AG09309 (cell line): ENCODE measurements at regions not wholly inside any gene's neighbourhood (a gene's known extent, or its start where the extent isn't known, plus 50 kb on each side); places are given as distances from the start of the nearest gene placed in this dataset.

Source experiments
- DNase-seq: peaks from one replicate; pipeline ENCODE4 v3.0.0-alpha.2; 2010; ENCODE audit warnings: low read depth
- H3K4me3 ChIP-seq: 2 replicates; pipeline ENCODE4 v1.5.1; 2011; ENCODE audit warnings: mild to moderate bottlenecking, low read depth, low read length, moderate library complexity; ENCODE audit not compliant: control insufficient read depth
- TF ChIP-seq, protein P1 (sequence below): IDR thresholded peaks from 2 replicates; pipeline ENCODE4 v1.5.1; 2011; ENCODE audit warnings: mild to moderate bottlenecking, low read depth, low read length, inconsistent platforms; ENCODE audit not compliant: insufficient read depth, control insufficient read depth; ENCODE audit errors: missing control alignments

DNA sequence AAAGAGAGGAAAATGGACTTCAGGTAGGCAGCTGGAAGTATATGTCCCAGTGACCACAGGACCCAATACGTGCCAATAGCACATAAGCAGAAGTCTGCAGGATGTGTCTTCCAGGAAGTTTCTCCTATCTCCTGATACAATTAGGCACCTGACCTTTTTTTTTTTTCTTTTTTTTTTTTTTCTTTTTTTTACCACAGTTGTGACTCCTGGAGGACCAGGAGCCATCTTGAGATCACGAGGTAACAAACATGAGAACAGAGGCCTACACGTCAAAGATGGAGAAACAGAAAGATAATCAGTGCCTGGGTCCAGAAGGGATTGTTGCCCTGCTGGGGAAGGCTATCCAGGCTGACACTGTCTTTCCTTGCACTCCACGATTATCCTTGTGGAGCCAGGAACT, 312.4 kb upstream of the NEBL start:
- TF ChIP-seq, protein P1, sequence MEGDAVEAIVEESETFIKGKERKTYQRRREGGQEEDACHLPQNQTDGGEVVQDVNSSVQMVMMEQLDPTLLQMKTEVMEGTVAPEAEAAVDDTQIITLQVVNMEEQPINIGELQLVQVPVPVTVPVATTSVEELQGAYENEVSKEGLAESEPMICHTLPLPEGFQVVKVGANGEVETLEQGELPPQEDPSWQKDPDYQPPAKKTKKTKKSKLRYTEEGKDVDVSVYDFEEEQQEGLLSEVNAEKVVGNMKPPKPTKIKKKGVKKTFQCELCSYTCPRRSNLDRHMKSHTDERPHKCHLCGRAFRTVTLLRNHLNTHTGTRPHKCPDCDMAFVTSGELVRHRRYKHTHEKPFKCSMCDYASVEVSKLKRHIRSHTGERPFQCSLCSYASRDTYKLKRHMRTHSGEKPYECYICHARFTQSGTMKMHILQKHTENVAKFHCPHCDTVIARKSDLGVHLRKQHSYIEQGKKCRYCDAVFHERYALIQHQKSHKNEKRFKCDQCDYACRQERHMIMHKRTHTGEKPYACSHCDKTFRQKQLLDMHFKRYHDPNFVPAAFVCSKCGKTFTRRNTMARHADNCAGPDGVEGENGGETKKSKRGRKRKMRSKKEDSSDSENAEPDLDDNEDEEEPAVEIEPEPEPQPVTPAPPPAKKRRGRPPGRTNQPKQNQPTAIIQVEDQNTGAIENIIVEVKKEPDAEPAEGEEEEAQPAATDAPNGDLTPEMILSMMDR: no peak
- DNase-seq: no peak
- no peak overlapping the region for H3K4me3 ChIP-seq

DNA sequence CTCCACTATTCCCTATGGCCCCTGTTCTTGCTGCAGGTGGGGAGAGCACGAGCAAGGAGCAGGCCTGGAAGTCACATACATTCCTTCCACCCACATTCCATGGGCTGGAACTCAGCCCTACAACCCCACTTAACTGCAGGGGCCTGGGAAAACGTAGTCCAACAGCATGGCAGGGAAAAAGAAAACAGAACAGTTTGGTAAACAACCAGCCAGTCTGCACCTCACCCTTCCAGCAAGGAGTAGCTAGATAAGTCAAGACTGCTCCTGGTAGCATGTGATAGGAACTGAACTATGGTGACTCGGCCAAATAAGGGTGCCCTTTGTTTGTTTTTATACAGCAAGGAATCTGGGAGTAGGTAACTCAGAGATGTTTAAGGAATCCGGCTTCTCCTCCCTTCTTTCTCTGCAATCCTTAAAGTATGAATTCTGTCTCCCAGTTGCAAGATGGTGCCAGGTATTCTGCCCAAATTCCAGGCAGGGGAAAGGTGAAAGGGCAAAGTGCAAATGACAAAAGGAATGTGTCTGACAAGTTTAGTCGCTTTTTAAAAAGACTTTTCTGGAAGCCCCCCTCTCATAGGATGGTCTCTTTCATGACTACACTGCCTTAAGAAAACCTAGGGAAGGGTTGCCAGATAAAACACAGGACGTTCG, 311.7 kb upstream of the NEBL start:
- no peak for DNase-seq
- H3K4me3 ChIP-seq: no peak overlapping the region
- TF ChIP-seq, protein P1: no peak

DNA sequence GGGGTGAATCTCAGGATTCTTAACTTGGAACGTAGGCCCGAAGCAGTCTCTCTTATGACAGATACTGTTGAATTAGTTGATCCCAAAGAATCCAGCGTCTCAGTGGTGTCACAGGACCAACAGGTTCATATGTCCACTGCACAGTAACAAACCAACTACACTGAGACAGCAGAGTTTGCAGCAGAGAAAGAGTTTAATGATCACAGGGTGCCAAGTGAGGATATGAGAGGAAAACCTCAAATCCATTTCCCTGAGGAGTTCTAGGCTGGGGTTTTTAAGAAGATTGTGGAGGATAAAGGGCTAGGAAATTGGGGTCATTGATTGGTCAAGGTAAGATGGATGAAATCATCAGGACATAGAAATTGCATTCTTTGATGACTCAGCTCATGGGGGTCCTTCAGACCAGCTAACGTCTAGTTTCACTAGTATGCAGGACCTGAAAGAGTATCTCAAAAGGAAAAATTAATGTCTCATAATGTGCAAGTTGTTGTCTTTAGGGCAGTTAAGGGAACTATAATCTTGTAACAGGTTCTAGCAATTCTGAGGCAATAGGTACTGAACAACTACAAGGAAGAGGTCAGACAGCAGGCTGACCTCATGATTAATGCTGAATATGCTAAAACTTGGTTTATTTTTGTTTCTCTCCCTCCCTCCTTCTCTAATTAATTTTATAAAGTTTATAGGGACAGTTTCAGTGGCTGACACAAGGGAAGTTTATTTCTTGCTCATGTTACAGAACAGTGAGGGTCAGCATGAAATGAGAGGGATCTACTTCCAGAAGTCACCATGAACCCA, 310.9 kb upstream of the NEBL start:
- TF ChIP-seq, protein P1: no peak
- no peak overlapping the region for H3K4me3 ChIP-seq
- DNase-seq: no peak

DNA sequence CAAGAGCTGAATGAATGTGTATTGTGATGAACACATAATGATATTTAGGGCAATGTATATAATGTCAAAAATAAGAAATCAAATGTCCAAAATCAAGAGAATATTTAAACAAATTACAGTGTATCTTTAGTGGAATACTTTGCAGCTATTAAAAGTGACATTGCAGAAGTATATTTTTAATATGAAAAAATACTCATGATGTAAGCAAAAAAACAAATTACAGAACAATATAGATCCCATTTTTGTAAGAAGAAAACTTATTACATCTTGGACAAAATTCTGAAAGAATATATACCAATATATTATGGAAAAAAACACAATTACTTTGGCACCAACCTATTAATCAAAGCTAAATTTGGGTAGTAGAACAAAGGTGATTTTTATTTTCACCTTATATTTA, 308.2 kb upstream of the NEBL start:
- H3K4me3 ChIP-seq: no peak overlapping the region
- TF ChIP-seq, protein P1: no peak
- no peak for DNase-seq

DNA sequence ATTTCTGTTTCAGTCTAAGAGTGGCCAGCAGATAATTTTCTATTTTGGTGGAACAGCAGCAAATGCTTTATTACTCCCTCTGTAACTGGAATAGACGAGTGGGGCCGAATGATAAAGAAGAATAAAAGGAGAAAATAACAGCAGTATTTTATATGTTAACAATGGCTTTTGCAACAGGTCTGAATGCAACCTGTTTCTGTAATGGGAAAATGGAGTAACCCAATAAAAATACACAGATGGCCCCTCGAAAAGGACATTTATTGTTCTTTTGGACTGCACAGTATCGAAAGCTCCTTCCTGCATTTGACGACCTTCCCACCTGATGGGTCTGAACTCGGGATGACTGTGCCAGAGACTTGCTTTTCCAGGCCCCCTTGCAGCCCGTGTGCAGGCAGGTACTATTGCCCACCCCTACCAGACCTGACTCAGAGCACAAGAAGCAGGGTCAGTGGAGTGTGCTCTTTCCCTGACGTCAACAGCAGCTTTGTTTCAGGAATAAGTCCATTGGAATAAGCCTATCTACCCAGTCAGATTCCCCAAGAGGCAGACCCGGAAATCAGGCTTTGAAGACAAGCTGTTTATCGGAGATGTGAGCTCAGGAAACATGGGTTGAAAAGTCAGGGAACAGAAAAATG, 306.5 kb upstream of the NEBL start:
- TF ChIP-seq, protein P1: no peak
- no peak for DNase-seq
- no peak overlapping the region for H3K4me3 ChIP-seq

DNA sequence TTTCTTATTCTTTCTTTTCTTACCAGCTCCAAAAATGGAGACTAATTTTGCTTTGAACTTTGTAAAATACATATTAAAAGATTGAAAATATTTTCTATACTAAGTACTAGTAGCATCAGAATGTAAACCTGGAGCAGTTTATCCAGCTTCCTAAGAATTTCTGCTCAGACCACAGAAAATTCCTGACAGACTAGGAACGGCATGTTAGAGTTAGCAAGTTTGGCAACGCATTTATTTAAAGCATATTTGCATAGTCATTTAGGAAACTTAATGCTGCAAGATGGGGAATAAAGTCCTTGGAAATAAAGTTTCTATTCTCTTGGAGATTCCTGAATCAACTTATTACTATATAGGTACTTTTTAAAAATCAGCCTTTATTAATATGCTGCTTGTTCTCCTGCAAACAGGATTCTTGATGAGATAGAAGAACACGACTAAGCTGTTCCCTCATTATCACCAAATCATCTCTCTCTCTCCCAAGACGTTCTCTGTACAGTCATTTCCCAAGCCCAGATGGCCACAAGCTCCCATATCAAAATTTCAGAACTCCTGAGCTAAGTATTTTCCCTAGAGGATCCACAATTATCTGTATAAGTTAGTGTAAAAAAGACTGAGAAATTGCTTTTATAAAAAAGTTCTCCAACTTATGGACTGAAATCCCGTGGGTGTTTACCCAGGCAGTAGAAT, 305.8 kb upstream of the NEBL start:
- DNase-seq: no peak
- TF ChIP-seq, protein P1: no peak
- H3K4me3 ChIP-seq: no peak overlapping the region
